ENCODE measurements at regions not wholly inside any gene's neighbourhood (a gene's known extent, or its start where the extent isn't known, plus 50 kb on each side); places are given as distances from the start of the nearest gene placed in this dataset.

DNA sequence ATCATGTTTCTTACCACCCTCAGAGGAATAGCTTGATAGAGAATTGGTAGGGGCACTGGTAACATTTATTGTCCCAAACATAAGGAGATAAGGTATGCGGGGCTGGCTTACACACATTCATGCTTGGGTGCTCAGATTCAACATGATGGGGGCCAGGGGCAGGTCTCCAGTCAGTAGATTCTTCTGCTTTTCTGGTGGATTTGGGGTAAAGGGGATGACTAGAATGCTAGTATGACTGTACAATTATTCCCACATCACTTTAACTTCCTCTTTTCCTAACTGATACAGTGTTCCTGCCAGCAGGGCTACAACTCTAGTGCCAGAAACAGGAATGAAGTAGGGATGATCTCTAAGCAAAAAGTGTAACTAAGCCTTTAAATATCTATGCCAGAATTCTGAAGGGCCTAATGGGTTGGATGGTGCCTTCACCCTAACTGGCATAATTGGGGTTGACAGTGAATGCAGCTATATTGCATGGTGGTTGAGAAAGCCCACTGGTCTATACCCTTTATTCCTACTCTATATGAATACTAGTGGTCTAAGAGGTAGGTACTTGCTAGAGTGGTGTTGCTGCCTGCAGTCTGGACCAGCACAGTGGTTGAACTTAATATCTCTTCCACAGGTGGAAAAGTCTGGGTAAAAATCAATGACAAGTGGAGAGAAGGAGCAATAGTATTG, 117.4 kb downstream of the IL12A start:
- no peak for TF ChIP-seq POLR2AphosphoS5 (IDR thresholded peaks at IDR 0.05)
- TF ChIP-seq, protein P1, sequence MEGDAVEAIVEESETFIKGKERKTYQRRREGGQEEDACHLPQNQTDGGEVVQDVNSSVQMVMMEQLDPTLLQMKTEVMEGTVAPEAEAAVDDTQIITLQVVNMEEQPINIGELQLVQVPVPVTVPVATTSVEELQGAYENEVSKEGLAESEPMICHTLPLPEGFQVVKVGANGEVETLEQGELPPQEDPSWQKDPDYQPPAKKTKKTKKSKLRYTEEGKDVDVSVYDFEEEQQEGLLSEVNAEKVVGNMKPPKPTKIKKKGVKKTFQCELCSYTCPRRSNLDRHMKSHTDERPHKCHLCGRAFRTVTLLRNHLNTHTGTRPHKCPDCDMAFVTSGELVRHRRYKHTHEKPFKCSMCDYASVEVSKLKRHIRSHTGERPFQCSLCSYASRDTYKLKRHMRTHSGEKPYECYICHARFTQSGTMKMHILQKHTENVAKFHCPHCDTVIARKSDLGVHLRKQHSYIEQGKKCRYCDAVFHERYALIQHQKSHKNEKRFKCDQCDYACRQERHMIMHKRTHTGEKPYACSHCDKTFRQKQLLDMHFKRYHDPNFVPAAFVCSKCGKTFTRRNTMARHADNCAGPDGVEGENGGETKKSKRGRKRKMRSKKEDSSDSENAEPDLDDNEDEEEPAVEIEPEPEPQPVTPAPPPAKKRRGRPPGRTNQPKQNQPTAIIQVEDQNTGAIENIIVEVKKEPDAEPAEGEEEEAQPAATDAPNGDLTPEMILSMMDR (IDR thresholded peaks at IDR 0.05): no peak
- TF ChIP-seq POLR2A (IDR thresholded peaks at IDR 0.05): no peak
- no peak for TF ChIP-seq EP300 (IDR thresholded peaks at IDR 0.05)

Data from stomach (tissue), 4 donors.